Neural cell (in vitro differentiated cells): ENCODE measurements at regions not wholly inside any gene's neighbourhood (a gene's known extent, or its start where the extent isn't known, plus 50 kb on each side); places are given as distances from the start of the nearest gene placed in this dataset.
"Not testable (repeated sequence)": the region's sequence is repeated elsewhere in the genome, so short reads cannot be mapped to it uniquely, and the experiment has no call there.

Source experiments
- H2AFZ ChIP-seq: fragments of 200-600, 300-800 bp; sonication (generic), shearing (Covaris generic); 2 replicates; pipeline ENCODE4 v1.6.0; 2014; ENCODE audit warnings: low read depth, mild to moderate bottlenecking, antibody characterized with exemption, low read length, moderate library complexity
- H3F3A ChIP-seq: fragments of 200-600 bp; shearing (Covaris generic); 2 replicates; pipeline ENCODE4 v1.6.1; 2016; ENCODE audit warnings: mild to moderate bottlenecking, moderate library complexity, mixed read lengths, antibody characterized with exemption, low read length; ENCODE audit not compliant: insufficient read depth, poor library complexity, severe bottlenecking
- H3K27ac ChIP-seq: fragments of 200-600, 300-800 bp; sonication (generic), shearing (Covaris generic); 2 replicates; pipeline ENCODE4 v1.5.1; 2014; ENCODE audit warnings: mild to moderate bottlenecking, low read length, moderate library complexity
- H3K27me3 ChIP-seq: fragments of 300-800, 200-600 bp; sonication (generic), shearing (Covaris generic); 2 replicates; pipeline ENCODE4 v1.6.0; 2014; ENCODE audit warnings: mild to moderate bottlenecking, low read depth, low read length, moderate library complexity; ENCODE audit not compliant: insufficient read depth
- H3K36me3 ChIP-seq: fragments of 300-800, 200-600 bp; sonication (generic), shearing (Covaris generic); 2 replicates; pipeline ENCODE4 v1.5.1; 2014; ENCODE audit warnings: mild to moderate bottlenecking, antibody characterized with exemption, low read length, moderate library complexity; ENCODE audit not compliant: insufficient read depth
- H3K4me2 ChIP-seq: fragments of 300-800, 200-600 bp; sonication (generic), shearing (Covaris generic); 2 replicates; pipeline ENCODE4 v1.6.0; 2014; ENCODE audit warnings: mild to moderate bottlenecking, low read length
- H3K4me3 ChIP-seq: fragments of 300-800, 200-600 bp; sonication (generic), shearing (Covaris generic); 2 replicates; pipeline ENCODE4 v1.5.1; 2014; ENCODE audit warnings: mild to moderate bottlenecking, low read length, moderate library complexity
- H3K79me2 ChIP-seq: fragments of 200-600 bp; shearing (Covaris generic); replicated peaks from 2 replicates; pipeline ENCODE4 v1.6.0; 2014; ENCODE audit warnings: mild to moderate bottlenecking, low read length, moderate library complexity; ENCODE audit not compliant: insufficient read depth
- H3K9ac ChIP-seq: fragments of 300-800, 200-600 bp; sonication (generic), shearing (Covaris generic); 2 replicates; pipeline ENCODE4 v1.6.1; 2016; ENCODE audit warnings: mild to moderate bottlenecking, low read length, mixed read lengths
- H3K9me2 ChIP-seq: fragments of 200-600 bp; shearing (Covaris generic); 2 replicates; pipeline ENCODE4 v1.6.1; 2016; ENCODE audit warnings: mild to moderate bottlenecking, low read length, mixed read lengths; ENCODE audit not compliant: insufficient read depth
- H3K9me3 ChIP-seq: fragments of 200-600, 300-800 bp; sonication (generic), shearing (Covaris generic); 2 replicates; pipeline ENCODE4 v1.6.1; 2016; ENCODE audit warnings: mild to moderate bottlenecking, mixed run types, low read length, moderate library complexity, mixed read lengths
- H4K20me1 ChIP-seq: fragments of 200-600 bp; shearing (Covaris generic); 2 replicates; pipeline ENCODE4 v1.6.1; 2016; ENCODE audit warnings: mild to moderate bottlenecking, mixed run types; ENCODE audit not compliant: insufficient read depth
- EP300 ChIP-seq: fragments of 450-650 bp; conservative IDR thresholded peaks from 2 replicates; pipeline ENCODE4 v1.6.1; 2014; ENCODE audit warnings: antibody characterized with exemption, mild to moderate bottlenecking, moderate library complexity; ENCODE audit not compliant: poor library complexity, severe bottlenecking
- EZH2 ChIP-seq: fragments of 200-600, 300-800 bp; shearing (Covaris generic), sonication (generic); IDR thresholded peaks from 2 replicates; pipeline ENCODE4 v1.6.1; 2014; ENCODE audit warnings: antibody characterized with exemption, low read length, borderline replicate concordance, mild to moderate bottlenecking; ENCODE audit not compliant: insufficient read depth, poor library complexity, severe bottlenecking
- MXI1 ChIP-seq: fragments of 450-650 bp; conservative IDR thresholded peaks from 2 replicates; pipeline ENCODE4 v1.6.1; 2014; ENCODE audit warnings: antibody characterized with exemption, mild to moderate bottlenecking; ENCODE audit not compliant: poor library complexity, severe bottlenecking
- POLR2AphosphoS5 ChIP-seq: IDR thresholded peaks from 2 replicates; pipeline ENCODE4 v1.6.1; 2012
- RAD21 ChIP-seq: fragments of 450-650 bp; conservative IDR thresholded peaks from 2 replicates; pipeline ENCODE4 v1.6.1; 2014; ENCODE audit warnings: antibody characterized with exemption, mild to moderate bottlenecking, moderate library complexity
- SMC3 ChIP-seq: fragments of 450-650 bp; conservative IDR thresholded peaks from 2 replicates; pipeline ENCODE4 v1.6.1; 2014; ENCODE audit warnings: antibody characterized with exemption, mild to moderate bottlenecking, moderate library complexity; ENCODE audit not compliant: poor library complexity
- TAF1 ChIP-seq: IDR thresholded peaks from 2 replicates; pipeline ENCODE4 v1.6.1; 2012; ENCODE audit warnings: low read depth
- TF ChIP-seq, protein P1 (sequence below): IDR thresholded peaks from 2 replicates; pipeline ENCODE4 v1.6.1; 2012; ENCODE audit warnings: borderline replicate concordance
- TF ChIP-seq, protein P2 (sequence below): fragments of 450-650 bp; IDR thresholded peaks from 2 replicates; pipeline ENCODE4 v1.5.1; 2014; ENCODE audit warnings: antibody characterized with exemption, mild to moderate bottlenecking, moderate library complexity; ENCODE audit not compliant: poor library complexity, severe bottlenecking

DNA sequence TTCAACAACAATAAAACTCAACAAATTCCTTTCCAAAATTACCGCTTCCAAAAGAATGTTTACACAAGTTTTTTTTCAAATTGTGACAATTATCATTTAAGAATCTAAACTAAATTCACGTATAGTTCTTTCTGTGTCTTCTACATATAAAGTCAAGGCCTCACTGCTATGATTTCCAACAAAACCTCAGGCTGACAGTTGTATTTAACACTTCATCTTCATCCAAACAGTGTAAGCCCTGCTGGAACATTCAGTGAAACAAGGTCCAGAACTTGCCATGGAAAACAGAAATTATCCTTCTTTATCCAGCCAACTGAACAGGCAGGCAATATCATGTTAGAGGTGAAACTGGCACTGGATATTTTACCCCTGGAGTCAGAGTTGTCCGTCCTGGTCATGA, 357.9 kb downstream of the PID1 start:
- no peaks in the 10 kb centered on the region for H4K20me1 ChIP-seq
- no peaks in the 10 kb centered on the region for H3F3A ChIP-seq
- H3K9me3 ChIP-seq = no peaks in the 10 kb centered on the region
- no peaks in the 10 kb centered on the region for H3K36me3 ChIP-seq
- no peak overlapping the region for H3K4me2 ChIP-seq
- no peak overlapping the region for H3K27ac ChIP-seq
- TF ChIP-seq, protein P1, sequence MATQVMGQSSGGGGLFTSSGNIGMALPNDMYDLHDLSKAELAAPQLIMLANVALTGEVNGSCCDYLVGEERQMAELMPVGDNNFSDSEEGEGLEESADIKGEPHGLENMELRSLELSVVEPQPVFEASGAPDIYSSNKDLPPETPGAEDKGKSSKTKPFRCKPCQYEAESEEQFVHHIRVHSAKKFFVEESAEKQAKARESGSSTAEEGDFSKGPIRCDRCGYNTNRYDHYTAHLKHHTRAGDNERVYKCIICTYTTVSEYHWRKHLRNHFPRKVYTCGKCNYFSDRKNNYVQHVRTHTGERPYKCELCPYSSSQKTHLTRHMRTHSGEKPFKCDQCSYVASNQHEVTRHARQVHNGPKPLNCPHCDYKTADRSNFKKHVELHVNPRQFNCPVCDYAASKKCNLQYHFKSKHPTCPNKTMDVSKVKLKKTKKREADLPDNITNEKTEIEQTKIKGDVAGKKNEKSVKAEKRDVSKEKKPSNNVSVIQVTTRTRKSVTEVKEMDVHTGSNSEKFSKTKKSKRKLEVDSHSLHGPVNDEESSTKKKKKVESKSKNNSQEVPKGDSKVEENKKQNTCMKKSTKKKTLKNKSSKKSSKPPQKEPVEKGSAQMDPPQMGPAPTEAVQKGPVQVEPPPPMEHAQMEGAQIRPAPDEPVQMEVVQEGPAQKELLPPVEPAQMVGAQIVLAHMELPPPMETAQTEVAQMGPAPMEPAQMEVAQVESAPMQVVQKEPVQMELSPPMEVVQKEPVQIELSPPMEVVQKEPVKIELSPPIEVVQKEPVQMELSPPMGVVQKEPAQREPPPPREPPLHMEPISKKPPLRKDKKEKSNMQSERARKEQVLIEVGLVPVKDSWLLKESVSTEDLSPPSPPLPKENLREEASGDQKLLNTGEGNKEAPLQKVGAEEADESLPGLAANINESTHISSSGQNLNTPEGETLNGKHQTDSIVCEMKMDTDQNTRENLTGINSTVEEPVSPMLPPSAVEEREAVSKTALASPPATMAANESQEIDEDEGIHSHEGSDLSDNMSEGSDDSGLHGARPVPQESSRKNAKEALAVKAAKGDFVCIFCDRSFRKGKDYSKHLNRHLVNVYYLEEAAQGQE = no peak
- TF ChIP-seq, protein P2, sequence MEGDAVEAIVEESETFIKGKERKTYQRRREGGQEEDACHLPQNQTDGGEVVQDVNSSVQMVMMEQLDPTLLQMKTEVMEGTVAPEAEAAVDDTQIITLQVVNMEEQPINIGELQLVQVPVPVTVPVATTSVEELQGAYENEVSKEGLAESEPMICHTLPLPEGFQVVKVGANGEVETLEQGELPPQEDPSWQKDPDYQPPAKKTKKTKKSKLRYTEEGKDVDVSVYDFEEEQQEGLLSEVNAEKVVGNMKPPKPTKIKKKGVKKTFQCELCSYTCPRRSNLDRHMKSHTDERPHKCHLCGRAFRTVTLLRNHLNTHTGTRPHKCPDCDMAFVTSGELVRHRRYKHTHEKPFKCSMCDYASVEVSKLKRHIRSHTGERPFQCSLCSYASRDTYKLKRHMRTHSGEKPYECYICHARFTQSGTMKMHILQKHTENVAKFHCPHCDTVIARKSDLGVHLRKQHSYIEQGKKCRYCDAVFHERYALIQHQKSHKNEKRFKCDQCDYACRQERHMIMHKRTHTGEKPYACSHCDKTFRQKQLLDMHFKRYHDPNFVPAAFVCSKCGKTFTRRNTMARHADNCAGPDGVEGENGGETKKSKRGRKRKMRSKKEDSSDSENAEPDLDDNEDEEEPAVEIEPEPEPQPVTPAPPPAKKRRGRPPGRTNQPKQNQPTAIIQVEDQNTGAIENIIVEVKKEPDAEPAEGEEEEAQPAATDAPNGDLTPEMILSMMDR = no peak
- no peak for TF ChIP-seq EP300
- no peak for TF ChIP-seq EZH2
- no peak for TF ChIP-seq SMC3
- no peak for TF ChIP-seq MXI1
- TF ChIP-seq POLR2AphosphoS5 = no peak
- no peak for TF ChIP-seq TAF1
- no peak overlapping the region for H3K9ac ChIP-seq
- H3K9me2 ChIP-seq = no peaks in the 10 kb centered on the region
- H3K27me3 ChIP-seq = no peaks in the 10 kb centered on the region
- no peak overlapping the region for H2AFZ ChIP-seq
- no peaks in the 10 kb centered on the region for H3K79me2 ChIP-seq
- no peak overlapping the region for H3K4me3 ChIP-seq

DNA sequence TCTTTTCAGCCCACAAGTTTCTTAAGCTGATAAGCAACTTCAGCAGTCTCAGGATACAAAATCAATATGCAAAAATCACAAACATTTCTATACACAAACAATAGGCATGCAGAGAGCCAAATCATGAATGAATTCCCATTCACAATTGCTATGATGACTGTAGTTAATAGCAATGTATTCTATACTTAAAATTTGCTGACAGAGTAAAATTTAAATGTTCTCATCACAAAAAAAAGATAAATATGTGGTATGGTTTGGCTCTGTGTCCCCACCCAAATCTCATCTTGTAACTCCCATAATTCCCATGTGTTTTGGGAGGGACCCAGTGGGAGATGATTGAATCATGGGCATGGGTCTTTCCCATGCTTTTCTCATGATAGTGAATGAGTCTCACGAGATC, 360.2 kb downstream of the PID1 start:
- not testable (repeated sequence) for H3K36me3 ChIP-seq, H3F3A ChIP-seq, H3K27ac ChIP-seq, H2AFZ ChIP-seq, H3K27me3 ChIP-seq, H3K4me2 ChIP-seq, H3K4me3 ChIP-seq, H3K79me2 ChIP-seq, H4K20me1 ChIP-seq, H3K9me2 ChIP-seq, H3K9me3 ChIP-seq, H3K9ac ChIP-seq

DNA sequence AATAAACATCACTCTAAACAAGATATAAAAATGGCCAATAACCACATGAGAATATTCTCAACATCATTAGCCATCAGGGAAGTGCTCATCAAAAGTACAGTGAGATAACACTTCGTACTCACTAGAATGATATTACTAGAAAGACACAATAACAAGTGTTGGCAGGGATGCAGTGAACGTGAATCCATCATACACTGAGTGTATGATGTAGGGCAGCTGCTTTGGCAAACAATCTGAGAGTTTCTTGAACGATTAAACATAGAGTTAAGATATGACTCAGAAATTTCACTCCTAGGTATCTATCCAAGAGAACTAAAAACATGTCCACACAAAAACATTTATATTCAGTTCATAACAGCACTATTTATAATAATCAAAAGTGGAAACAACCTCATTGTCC, 368.9 kb downstream of the PID1 start:
- H3K9me3 ChIP-seq = no peaks in the 10 kb centered on the region
- no peaks in the 10 kb centered on the region for H3K9me2 ChIP-seq
- TF ChIP-seq EZH2 (no peak), SMC3 (no peak), RAD21 (no peak), EP300 (no peak), MXI1 (no peak), POLR2AphosphoS5 (no peak), TAF1 (no peak)
- TF ChIP-seq, protein P1 = no peak
- TF ChIP-seq, protein P2 = no peak
- no peak overlapping the region for H3K9ac ChIP-seq
- no peaks in the 10 kb centered on the region for H3K27me3 ChIP-seq
- H3K4me3 ChIP-seq = no peak overlapping the region
- no peak overlapping the region for H3K27ac ChIP-seq
- no peaks in the 10 kb centered on the region for H4K20me1 ChIP-seq
- H3K4me2 ChIP-seq = no peak overlapping the region
- no peaks in the 10 kb centered on the region for H3K36me3 ChIP-seq
- H3F3A ChIP-seq = no peaks in the 10 kb centered on the region
- no peaks in the 10 kb centered on the region for H3K79me2 ChIP-seq
- no peak overlapping the region for H2AFZ ChIP-seq
